Thymus (tissue), 11 donors: ENCODE measurements at regions not wholly inside any gene's neighbourhood (a gene's known extent, or its start where the extent isn't known, plus 50 kb on each side); places are given as distances from the start of the nearest gene placed in this dataset.

Source experiments
- DNase-seq, 9 donors: peaks; one replicate each; pipeline ENCODE4 v3.0.0-alpha.2; 2013; ENCODE audit warnings: low spot score in 9 of 9, low read depth in 6 of 9, missing footprints in 1 of 9
- H3K27ac ChIP-seq, 2 donors: one replicate each; pipeline ENCODE4 v1.5.1; 2013; ENCODE audit warnings: control low read depth in 1 of 2, low read depth in 1 of 2, low read length in 1 of 2, mild to moderate bottlenecking in 1 of 2, moderate library complexity in 1 of 2
- H3K27me3 ChIP-seq, 2 donors: one replicate each; pipeline ENCODE4 v1.5.1; 2013; ENCODE audit warnings: low read length in 1 of 2; ENCODE audit not compliant: control insufficient read depth in 2 of 2, insufficient read depth in 1 of 2
- H3K36me3 ChIP-seq, 2 donors: one replicate each; pipeline ENCODE4 v1.5.1; 2013; ENCODE audit warnings: low read length in 1 of 2, mild to moderate bottlenecking in 1 of 2, moderate library complexity in 1 of 2; ENCODE audit not compliant: control insufficient read depth in 2 of 2, insufficient read depth in 2 of 2
- H3K4me1 ChIP-seq, 2 donors: one replicate each; pipeline ENCODE4 v1.5.1; 2013; ENCODE audit warnings: low read length in 2 of 2; ENCODE audit not compliant: control insufficient read depth in 2 of 2, insufficient read depth in 2 of 2
- H3K4me3 ChIP-seq, 2 donors: one replicate each; pipeline ENCODE4 v1.5.1; 2013; ENCODE audit warnings: low read length in 2 of 2, control low read depth in 1 of 2, mild to moderate bottlenecking in 1 of 2
- H3K9me3 ChIP-seq, 2 donors: one replicate each; pipeline ENCODE4 v1.5.1; 2013; ENCODE audit warnings: low read length in 1 of 2, mild to moderate bottlenecking in 1 of 2; ENCODE audit not compliant: control insufficient read depth in 2 of 2, insufficient read depth in 1 of 2
- whole genome bisulfite sequencing: extraction: QIAGEN DNeasy Blood & Tissue Kit; methylation state at CpG from one replicate; pipeline ENCODE4 v1.1.7; 2013; 5-methylcytosine and 5-hydroxymethylcytosine counted together
- donor health status: healthy.

- Histone ChIP-seq H3K27me3 (no peaks in the 10 kb centered on the region), H3K4me1 (peaks cover 0 to 26% of the 10 kb centered on the region in 2 donors), H3K36me3 (no peaks in the 10 kb centered on the region), H3K27ac (no peak overlapping the region), H3K4me3 (no peak overlapping the region), H3K9me3 (no peaks in the 10 kb centered on the region)
- 99% methylated on average over 5 of the region's 5 CpGs for WGBS
- no peak for DNase-seq
These were observed 115.9 kb downstream of the RHOU start for GRCh38 chr1:228851193-228851592.

DNA sequence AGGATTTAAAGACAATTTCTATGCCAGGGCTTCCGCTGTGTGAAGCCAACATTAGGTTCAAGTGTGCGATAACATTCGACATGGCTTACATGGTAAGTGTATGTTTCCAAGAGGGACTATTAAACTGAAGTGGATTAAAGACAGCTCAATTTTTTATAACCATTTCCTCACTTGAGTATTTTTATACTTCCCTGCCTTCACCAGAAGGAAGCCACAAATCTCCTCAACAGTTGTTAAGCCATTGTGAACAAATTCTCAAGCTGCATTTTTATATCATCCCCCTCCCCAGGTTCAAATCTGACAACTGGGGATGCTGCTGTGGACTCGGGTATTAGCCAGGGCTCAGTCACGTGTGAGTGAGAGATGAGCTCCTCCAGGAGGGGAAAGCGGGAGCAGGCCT lies 116.3 kb downstream of the RHOU start:
- no peak overlapping the region for H3K4me3 ChIP-seq
- H3K36me3 ChIP-seq, result no peaks in the 10 kb centered on the region
- no peak for DNase-seq
- H3K4me1 ChIP-seq, result peaks cover 0 to 26% of the 10 kb centered on the region in 2 donors
- no peak overlapping the region for H3K27ac ChIP-seq
- no peaks in the 10 kb centered on the region for H3K27me3 ChIP-seq
- no peaks in the 10 kb centered on the region for H3K9me3 ChIP-seq
- WGBS, result 57% methylated on average over 6 of the region's 6 CpGs

GRCh38 chr1:228852024-228852423 lies 116.7 kb downstream of the RHOU start:
- Histone ChIP-seq H3K36me3 (no peaks in the 10 kb centered on the region), H3K9me3 (no peaks in the 10 kb centered on the region), H3K4me1 (peaks cover 0 to 26% of the 10 kb centered on the region in 2 donors), H3K4me3 (no peak overlapping the region), H3K27me3 (no peaks in the 10 kb centered on the region), H3K27ac (no peak overlapping the region)
- WGBS, result 70% methylated on average over 4 of the region's 4 CpGs
- DNase-seq, result no peak

DNA sequence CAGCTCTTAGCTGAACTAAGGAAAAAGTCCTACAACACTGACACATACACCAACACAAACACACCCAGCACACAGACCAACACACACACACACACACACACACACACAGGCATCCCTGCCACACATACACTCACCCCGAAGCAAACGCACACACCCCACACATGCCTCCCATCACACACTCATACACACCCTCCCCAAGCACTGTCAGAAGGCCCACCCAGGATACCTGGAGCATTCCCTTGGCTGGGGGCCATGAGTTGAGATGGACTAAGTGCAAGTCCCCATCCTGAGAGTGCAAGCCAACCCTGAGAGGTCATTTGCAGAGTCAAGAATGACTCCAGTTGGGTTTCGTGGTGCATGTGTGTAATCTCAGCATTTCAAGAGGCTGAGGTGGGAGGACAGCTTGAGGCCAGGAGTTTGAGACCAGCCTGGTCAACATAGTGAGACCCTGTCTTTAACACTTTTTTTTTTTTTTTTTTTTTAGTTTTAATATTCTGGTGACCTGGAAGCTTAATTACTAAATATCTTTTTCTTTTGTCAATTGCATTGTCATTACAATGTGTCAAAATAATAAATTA lies 117.3 kb downstream of the RHOU start:
- Histone ChIP-seq H3K27ac (no peak overlapping the region), H3K27me3 (no peaks in the 10 kb centered on the region), H3K4me1 (peaks cover 0 to 26% of the 10 kb centered on the region in 2 donors), H3K4me3 (no peak overlapping the region), H3K9me3 (no peaks in the 10 kb centered on the region), H3K36me3 (no peaks in the 10 kb centered on the region)
- 97% methylated on average over 3 of the region's 3 CpGs for WGBS
- no peak for DNase-seq

DNA sequence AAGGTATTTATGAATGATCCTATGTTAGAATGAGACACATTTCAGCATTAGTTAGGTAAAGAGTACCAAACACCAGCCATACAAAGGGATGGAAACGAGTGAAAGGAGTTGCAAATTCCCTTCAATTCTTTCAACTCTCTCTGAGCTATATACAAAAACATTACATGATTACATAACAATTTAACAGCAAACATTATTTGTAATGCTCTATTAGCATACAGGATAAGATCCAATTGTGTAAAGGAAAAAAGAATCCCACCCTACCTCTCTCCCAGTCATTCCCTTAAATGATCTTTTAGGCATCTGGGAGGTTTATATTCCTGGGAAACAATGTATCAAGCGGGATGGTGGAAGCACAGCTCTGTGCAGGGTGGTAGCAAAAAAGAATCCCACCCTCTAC lies 117.9 kb downstream of the RHOU start:
- H3K4me1 ChIP-seq, result peaks cover 0 to 22% of the 10 kb centered on the region in 2 donors
- no peaks in the 10 kb centered on the region for H3K9me3 ChIP-seq
- H3K27ac ChIP-seq, result no peak overlapping the region
- H3K4me3 ChIP-seq, result no peak overlapping the region
- no peaks in the 10 kb centered on the region for H3K36me3 ChIP-seq
- no peak for DNase-seq
- H3K27me3 ChIP-seq, result no peaks in the 10 kb centered on the region
- over 99% methylated on average over 2 of the region's 2 CpGs for WGBS

GRCh38 chr1:228853637-228854036 lies 118.4 kb downstream of the RHOU start:
- no peak overlapping the region for H3K4me3 ChIP-seq
- no peak overlapping the region for H3K27ac ChIP-seq
- no peaks in the 10 kb centered on the region for H3K27me3 ChIP-seq
- 93% methylated on average over 1 of the region's 1 CpG for WGBS
- peaks cover 0 to 18% of the 10 kb centered on the region in 2 donors for H3K4me1 ChIP-seq
- no peak for DNase-seq
- H3K9me3 ChIP-seq, result no peaks in the 10 kb centered on the region
- H3K36me3 ChIP-seq, result no peaks in the 10 kb centered on the region

GRCh38 chr1:228854907-228855306 lies 119.6 kb downstream of the RHOU start:
- Histone ChIP-seq H3K27me3 (no peaks in the 10 kb centered on the region), H3K9me3 (no peaks in the 10 kb centered on the region)

DNA sequence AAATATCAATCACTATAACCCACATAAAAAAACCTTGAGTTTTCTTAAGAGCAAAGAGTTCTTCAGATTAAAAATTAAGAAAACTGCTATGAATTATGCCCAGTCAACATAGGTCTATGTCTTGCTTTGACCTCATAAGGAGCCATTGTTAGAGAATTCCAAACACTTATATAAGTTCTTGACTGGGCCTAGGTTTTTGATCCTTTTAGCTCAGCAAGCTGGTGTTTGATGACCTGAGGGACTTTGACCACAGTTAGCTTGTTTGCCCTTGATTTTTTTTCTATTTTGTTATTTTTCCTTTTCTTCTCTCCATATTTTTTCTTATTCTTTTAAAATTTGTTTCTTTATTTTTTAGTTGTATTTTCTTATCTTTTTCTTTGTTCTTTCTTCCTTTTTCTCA lies 122.3 kb downstream of the RHOU start:
- no peak overlapping the region for H3K4me3 ChIP-seq
- H3K36me3 ChIP-seq, result no peaks in the 10 kb centered on the region
- no peaks in the 10 kb centered on the region for H3K27me3 ChIP-seq
- no peak for DNase-seq
- H3K9me3 ChIP-seq, result no peaks in the 10 kb centered on the region
- no peak overlapping the region for H3K27ac ChIP-seq
- H3K4me1 ChIP-seq, result peaks cover 0 to 10% of the 10 kb centered on the region in 2 donors

More at GRCh38 chr1:228854907-228855306, 119.6 kb downstream of the RHOU start:
- Histone ChIP-seq H3K27ac (no peak overlapping the region), H3K4me3 (no peak overlapping the region), H3K4me1 (peaks cover 0 to 8% of the 10 kb centered on the region in 2 donors), H3K36me3 (no peaks in the 10 kb centered on the region)
- DNase-seq, result no peak
- WGBS, result 97% methylated on average over 3 of the region's 3 CpGs

- no peak for DNase-seq
- Histone ChIP-seq H3K4me3 (no peak overlapping the region), H3K36me3 (no peaks in the 10 kb centered on the region), H3K9me3 (no peaks in the 10 kb centered on the region), H3K27me3 (no peaks in the 10 kb centered on the region), H3K4me1 (peaks cover 5 to 36% of the 10 kb centered on the region in 2 donors), H3K27ac (no peak overlapping the region)
- WGBS, result 94% methylated on average over 16 of the region's 16 CpGs
These were observed 125.9 kb downstream of the RHOU start for GRCh38 chr1:228860911-228861831.
